Endometrium (tissue), 2 donors: ENCODE measurements at regions not wholly inside any gene's neighbourhood (a gene's known extent, or its start where the extent isn't known, plus 50 kb on each side); places are given as distances from the start of the nearest gene placed in this dataset.
"Not testable (repeated sequence)": the region's sequence is repeated elsewhere in the genome, so short reads cannot be mapped to it uniquely, and the experiment has no call there.

Experiments used
- FAIRE-seq: peaks from 2 replicates; lab custom pipeline; 2012; peaks lifted over from hg19 to GRCh38; lab: Jason Lieb, UNC
- donor health status: control.
- donor health status: control.

DNA sequence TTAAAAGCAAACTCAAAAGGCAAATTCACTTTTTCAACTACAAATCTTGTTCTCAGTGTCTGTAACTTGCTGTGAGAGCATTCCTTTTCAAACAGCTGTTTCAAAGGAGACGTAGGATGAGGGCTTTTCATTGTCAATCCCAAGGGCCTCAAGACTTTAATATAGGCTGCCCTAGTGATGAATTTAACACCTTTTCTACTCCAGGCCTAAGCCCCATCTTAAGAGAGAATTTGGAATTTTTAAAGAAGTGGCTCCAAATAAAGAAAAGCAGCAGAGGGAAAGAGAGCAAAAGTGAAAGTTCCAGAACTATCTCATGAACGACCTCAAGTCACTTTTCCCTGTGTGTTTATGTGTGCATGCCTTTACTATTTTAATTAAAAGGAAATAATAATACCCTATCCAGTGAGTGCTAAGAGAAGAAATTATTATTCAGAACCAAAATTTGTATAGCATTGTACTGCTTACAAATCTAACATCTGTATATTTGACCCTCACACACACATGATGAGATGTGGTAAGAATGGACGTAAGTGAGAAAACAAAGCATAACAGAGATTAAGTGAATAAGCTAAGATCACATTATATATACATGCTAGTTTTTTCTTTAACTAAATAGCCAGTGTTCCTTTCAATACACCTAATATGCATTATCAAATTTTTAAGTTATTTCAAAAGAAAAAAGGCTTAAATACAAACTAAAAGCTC lies 196.4 kb downstream of the VGLL3 start:
- no peak for FAIRE-seq

DNA sequence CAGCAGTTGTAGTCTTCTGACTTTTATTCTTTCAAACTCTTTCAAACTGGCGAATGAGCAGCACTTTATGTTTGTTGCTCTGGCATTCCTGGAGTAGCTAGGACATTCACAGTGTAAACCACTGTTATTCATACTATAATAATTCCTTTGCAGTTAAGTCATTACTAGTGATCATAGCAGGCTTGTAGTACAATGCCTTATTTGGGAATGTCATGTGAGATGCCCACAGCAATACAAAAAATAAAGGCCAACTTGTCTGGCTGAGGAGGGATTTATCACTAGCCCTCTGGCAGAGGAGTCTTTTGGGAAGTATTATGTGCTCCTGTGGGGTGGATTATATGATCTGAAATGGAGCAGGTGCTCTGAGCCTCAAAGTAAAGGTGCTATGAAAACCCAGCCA lies 197.2 kb downstream of the VGLL3 start:
- no peak for FAIRE-seq

DNA sequence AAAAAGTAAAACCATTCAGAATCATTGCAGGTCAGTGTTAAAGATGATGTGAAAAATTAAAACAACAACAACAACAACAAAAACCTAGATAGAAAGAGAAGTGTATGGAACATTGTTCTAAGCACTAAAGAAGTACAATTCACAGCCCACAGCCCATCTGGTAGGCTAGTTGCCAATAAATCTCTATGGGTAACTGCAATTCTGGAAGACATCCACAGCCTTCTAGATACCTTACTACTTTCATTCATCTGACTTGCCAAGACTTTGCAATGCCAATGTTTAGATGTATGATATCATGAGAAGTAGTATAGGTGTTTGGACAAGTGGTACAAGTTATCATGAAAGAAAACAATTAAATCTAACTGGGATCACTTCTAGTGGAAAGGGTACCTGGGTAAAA lies 198.6 kb downstream of the VGLL3 start:
- FAIRE-seq = no peak

DNA sequence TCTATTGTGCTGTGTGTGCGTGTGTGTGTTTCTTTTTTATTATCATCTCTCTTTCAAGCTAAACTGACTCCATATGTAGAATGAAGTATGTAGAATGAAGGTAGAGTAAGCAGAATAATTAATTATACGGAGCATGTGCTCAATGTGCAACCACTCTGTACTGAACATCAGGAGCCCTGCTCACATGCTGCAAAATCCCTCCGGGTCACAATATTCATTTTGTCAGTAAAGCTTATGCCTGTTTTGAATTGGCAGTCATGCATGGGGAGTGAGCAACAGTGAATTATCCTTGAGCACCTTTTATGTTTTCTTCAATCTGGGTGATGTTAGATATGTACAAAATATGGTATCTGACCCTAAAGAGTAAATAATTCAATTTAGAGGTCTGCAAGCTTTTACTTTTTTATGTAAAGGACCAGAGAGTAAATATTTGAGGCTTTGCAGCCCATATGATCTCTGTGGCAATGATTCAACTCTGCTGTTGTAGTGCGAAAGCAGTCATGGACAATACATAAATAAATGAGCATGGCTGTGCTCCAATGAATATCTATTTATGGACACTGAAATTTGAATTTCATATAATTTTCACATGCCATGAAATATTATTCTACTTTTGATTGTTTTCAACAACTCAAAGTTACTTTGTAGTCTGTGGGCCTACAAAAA lies 199.9 kb downstream of the VGLL3 start:
- no peak for FAIRE-seq

DNA sequence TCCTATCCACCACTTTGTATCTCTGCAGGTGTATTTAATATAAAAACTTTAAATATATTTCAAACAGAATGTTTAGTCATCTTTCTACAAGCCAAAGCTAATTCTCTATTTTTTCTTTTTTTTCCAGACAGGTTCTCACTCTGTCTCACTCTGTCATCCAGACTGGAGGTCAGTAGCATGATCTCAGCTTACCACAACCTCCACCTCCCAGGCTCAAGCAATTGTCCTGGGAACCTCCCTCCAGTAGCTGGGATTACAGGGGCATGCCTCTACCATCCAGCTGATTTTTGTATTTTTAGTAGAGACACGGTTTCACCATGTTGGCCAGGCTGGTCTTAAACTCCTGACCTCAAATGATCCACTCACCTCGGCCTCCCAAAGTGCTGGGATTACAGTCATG lies 202.6 kb downstream of the VGLL3 start:
- FAIRE-seq = no peak

DNA sequence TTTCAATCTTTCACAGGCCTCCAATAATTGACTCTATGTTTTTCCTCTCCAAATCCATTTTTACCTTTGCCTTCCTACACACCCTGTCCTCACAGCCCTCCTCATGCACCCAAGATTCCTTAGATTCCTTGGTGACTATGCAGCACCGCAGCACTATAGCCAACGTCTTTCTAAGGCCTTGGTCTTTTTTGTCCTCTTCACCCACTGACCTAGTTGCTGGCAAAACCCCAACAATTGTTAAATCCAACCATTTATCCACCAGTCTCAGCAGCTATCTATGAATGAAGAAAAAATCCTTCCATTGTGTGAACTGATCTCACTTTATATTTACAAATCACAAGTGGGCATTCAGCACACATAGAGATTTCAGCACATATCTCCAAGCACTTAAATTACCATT lies 203.9 kb downstream of the VGLL3 start:
- FAIRE-seq = no peak

DNA sequence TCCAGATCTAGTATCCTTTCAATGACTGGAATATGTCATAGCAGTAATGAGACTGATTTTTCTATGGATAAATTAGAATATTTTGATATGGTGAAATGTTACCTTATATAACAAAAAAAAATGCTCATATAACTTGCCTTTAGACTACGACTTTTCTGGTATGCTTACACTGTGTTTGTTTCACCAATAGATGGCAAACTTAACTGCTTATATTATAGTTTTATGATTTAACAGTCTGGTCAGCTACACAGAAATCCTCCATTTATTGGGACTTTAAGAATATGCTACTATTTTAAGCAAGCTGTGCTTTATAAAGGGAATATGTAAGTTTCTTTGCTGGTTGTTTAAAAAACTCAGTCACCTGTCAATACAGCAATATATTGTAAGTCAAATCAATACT lies 205.6 kb downstream of the VGLL3 start:
- peak; percentile 87 for FAIRE-seq

DNA sequence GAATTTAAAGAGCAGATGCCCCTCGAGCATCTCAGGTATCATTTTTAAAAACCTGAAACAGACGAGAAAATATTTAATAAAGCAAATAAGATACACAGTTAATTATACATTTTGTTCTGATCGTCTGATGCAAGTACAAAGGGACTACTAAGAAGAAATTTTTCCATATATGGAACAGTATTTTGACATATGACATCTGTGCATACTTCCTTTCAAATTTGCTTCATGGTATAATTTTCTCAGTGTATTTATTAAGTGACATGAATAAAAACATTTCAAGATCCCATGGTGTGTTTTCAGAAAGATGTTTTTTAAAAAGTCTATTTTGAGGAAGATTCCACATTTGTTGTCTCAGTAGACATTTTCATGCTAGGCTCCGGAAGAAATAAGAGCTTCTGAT lies 208.1 kb downstream of the VGLL3 start:
- FAIRE-seq = no peak

DNA sequence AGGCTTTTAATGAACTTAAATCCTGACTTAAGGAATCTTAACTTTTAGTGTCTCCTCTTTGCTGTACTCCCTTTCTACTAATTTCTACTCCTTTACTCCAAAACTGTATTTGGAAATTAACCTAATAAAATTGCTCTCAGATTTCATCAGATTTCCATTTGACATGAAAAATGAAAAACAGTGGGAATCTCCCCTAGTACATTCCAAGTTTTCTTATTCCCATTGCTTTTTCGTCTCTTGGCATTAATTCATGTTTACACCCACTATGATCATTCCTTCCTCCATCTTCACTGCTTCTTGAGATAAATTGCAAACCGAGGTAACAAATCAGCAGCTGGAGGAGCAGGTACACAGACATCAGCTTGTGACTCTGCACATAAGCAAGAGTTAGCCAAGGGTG lies 208.7 kb downstream of the VGLL3 start:
- FAIRE-seq = no peak

DNA sequence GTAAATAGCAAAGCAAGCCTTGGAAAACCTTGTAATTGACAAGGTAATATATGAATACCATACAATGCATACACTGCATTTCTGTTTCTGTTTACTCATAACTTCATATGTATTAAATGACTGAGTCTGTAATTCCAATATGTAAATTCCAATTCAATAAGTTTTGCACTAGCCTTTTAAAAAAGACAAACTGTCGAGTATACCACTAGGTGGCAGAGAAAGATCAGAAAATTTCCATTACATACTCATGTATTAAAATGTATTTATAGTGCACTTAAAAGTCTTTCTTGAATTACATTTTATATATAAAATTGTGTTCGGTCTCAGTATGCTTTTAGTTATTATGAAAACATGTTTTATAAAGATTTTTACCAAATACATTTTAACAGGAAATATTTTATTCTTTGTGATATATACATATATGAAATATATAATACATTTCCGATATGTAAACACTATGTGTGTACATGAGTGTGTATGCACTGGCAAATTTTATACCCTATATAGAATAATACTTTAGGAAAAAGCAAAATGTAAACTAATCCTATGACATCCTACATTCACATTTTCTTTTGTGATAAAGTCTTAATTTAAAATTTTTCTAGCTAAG lies 216.8 kb downstream of the VGLL3 start:
- FAIRE-seq = peak; percentile 95

DNA sequence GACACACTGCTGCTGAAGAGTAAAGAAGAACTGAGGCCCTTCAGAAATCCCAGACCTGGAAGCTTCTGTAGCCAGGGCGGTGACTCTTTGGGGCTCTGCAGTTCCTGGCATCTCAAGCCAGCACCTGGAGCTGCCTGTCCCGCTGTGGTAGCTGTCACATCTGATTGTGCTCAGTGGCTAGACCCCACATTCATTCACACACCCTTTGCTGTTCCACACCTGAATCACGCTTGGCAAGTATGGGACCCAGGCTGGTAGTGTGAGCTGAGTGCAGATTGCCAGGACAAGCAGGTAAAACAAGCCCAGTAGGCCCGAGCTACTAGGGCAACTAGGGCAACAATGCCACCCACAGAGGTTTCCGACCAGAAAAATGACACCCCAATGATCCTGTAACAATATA lies 218.2 kb downstream of the VGLL3 start:
- no peak for FAIRE-seq

DNA sequence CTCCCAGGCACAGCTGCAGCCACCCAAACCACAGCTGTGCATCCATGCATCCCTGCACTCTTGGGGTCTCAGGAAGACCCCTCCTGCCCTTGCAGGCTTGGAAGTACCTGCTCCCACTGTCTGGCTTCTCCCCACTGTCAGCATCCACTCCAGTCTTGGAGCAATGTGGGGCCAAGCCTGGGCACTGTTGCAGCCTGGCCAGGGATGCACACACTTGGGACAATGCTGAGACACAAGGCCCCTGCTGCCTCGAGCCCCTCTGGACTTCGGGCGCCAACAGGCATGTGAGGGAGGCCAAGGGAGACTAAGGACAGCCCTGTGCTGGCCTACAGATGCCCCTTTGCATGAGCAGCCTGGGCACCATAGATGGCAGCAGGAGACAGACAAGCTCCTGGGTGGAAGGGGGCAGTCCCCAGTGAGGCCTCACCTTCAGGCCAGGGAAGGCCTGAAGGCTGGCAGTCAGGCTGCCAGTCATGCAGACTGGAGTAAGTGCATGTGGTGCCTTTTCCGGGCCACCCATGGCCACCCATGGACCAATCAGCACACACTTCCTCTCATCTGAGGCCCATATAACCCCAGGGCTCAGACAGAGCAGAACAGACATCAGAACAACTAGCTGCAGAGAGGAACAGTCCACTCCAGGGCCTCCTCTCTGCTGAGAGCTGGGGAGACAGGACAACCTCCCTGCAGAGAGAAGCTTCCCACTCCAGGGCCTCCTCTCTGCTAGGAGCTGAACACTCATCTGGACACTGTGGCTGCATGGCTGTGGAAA lies 219.0 kb downstream of the VGLL3 start:
- no peak for FAIRE-seq

DNA sequence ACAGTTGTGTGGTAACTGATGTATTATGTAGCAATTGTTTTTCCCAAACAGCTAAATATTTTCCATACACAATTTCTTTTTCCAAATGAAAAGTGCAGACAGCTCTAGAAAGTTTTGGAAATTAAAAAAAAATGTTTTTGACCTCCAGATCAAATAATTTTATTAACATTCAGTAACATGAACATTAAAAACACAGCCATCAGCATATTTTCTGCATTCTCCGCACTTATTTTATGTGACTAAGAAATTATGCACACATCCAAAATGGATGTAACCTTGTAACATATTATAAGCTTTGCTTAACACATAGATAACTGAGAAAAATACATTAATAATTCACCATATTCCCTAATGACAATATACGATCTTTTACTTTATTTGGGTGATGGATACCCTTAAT lies 224.6 kb downstream of the VGLL3 start:
- no peak for FAIRE-seq

DNA sequence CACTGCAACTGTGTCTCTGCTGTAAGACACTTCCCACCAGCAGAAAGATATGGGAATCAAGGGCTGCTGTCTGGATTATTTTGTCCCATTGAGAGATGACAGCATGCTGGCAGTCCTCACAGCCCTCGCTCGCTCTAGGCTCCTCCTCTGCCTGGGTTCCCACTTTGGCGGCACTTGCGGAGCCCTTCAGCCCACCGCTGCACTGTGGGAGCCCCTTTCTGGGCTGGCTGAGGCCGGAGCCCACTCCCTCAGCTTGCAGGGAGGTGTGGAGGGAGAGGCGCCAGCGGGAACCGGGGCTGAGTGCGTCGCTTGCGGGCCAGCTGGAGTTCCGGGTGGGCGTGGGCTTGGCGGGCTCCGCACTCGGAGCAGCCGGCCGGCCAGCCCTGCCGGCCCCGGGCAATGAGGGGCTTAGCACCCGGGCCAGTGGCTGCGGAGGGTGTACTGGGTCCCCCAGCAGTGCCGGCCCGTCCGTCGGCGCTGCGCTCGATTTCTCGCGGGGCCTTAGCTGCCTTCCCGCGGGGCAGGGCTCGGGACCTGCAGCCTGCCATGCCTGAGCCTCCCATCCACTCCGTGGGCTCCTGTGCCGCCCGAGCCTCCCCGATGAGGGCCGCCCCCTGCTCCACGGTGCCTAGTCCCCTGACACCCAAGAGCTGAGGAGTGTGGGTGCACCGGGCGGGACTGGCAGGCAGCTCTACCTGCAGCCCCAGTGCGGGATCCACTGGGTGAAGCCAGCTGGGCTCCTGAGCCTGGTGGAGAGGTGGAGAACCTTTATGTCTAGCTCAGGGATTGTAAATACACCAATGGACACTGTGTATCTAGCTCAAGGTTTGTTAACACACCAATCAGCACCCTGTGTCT lies 233.4 kb downstream of the VGLL3 start:
- not testable (repeated sequence) for FAIRE-seq

DNA sequence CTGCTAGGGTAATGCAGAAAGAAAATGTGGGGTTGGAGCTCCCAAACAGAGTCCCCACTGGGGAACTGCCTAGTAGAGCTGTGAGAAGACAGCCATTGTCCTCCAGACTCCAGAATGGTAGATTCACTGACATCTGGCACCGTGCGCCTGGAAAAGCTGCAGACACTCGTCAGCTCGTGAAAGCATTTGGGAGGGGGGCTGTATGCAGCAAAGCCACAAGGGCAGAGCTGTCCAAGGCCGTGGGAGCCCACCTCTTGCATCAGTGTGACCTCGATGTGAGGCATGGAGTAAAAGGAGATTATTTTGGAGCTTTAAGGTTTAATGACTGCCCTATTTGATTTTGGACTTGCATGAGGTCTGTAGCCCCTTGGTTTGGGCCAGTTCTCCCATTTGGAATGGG lies 242.9 kb downstream of the VGLL3 start:
- no peak for FAIRE-seq

DNA sequence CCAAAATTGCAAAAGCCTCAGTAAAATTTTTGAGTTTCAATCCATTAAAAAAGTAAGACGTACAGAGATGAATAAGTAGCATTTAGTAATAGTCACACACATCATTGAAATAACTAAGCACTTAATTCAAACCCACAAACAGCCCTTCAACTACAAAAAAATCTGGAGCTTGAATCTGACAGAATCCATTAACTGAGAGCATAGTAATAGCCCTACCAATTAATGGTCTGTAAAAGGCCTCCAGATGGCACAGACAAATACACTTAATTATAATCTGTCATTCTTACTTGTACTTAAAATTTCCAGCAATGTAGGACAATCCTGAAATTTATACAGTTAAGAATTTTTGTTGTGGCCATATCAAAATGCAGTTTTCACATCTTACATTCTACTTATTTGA lies 246.9 kb downstream of the VGLL3 start:
- no peak for FAIRE-seq

DNA sequence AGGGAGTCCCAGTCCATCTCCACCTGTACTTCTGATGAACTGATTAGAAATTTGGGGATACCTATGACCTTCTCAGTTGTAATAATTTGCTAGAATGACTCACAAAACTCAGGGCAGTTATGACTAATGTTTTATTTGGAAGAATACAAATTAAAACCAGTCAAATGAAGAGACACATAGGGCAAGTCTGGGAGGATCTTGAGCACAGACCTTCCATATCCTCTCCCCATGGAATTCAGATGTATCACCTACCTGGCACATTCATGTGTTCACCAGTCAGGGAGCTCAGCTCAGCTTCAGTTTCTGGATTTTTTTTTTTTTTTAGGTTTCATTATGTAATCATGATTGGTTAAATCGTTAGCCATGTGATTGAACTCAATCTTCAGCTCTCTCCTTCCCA lies 247.7 kb downstream of the VGLL3 start:
- no peak for FAIRE-seq

DNA sequence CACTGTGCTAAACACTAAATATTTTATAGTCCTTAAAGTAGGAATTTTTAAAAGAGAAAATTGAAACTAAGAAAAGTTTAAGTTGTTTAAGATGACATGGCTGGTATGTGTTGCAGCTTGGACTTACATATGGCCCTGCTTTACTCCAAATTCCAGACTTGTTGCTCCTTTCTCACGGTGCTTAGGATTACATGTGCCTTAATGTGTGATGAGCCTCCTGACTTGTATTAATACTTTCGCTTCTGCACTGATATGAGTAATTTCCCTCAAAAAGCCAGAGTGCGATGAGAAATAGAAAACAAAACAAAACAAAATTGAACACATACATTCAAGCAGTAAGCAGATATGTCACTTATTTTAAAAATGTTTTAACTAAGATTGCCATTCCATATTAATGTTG lies 250.2 kb downstream of the VGLL3 start:
- no peak for FAIRE-seq

DNA sequence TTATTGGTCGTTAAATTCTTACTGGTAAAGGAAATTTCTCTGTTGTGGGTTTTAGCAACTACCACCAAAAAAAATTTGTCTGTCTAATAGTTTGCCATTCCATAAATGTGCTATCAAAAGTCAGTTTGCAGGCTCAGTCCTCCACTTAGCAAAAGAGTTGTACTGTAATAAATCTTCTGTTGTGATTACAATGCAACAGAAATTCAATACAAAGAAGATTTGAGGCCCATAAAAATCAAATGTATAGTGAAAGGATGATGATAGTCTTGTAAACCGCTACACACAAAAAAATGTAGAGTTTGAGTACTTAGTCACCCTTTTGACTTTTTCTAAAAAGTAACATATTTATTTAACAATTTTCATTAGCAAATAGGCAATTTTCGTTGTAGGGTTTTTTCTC lies 251.7 kb downstream of the VGLL3 start:
- no peak for FAIRE-seq

DNA sequence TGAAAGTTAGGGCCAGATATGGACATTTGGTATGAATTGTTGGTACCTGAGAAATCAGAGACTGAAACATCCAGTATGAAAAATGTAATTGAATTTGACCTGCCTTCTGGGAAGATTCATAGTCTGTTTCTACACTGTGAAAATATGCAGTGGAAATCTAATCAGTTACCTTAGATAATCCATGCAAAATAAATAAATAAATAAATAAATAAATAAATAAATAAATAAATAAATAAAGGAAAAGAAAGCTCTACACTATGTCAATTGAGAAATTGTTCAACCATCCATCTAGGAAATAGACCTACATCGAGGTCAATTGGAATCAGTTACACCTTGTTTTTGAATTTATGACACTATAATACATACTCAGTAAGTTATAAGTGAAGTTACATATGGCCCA lies 252.3 kb downstream of the VGLL3 start:
- FAIRE-seq = no peak

DNA sequence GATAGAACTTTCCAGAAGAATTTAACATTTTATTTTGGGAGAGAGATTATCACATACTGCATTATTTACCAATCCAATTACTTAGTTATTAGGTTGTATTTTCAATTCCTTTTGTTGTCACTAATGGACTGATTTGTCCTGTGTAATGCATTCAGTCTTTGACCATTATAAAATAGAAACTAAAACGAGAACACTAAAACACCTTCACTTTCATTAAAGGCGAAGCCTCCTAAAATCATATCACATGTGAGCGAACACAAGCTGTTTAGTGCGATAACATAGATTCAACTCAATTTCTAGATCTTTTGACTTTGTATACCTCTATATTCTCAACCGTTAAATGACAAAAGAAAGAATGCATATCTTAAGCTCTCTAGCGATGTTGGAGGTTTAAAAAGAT lies 253.4 kb downstream of the VGLL3 start:
- no peak for FAIRE-seq

DNA sequence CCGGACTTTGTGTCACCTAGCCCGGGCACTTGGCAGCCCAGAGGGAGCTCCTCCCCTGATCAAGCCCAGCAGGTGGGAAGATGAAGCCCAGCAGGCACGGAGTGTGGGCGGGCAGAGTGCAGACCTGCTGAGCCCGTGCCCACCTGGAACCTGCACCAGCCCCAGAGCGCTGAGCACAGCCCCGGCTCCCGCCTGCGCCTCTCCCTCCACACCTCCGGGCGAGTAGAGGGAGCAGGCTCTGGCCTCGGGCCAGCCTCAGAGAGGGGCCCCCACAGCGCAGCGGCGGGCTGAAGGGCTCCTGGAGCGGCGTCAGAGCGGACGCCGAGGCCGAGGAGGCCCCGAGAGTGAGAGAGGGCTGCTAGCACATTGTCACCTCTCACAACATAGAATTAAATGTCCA lies 257.7 kb downstream of the VGLL3 start:
- no peak for FAIRE-seq
